A549 (cell line): ENCODE measurements at regions not wholly inside any gene's neighbourhood (a gene's known extent, or its start where the extent isn't known, plus 50 kb on each side); places are given as distances from the start of the nearest gene placed in this dataset.

Experiments
- CTCF ChIP-seq: fragments of >200 bp; sonication (Bioruptor Twin); formaldehyde crosslinking; IDR thresholded peaks from 3 replicates; pipeline ENCODE4 v1.5.1; 2016
- EP300 ChIP-seq, 2 experiments: fragments of >200 bp; sonication (Bioruptor Twin); formaldehyde crosslinking; IDR thresholded peaks; 2 replicates in 1 of 2; 3 replicates in 1 of 2; pipeline ENCODE4 v1.6.1; 2016 to 2017
- JUN ChIP-seq, 2 experiments: fragments of >200 bp; sonication (Bioruptor Twin); formaldehyde crosslinking; IDR thresholded peaks; 2 replicates in 1 of 2; 3 replicates in 1 of 2; pipeline ENCODE4 v1.6.1; 2016 to 2017
- KDM5A ChIP-seq: fragments of 200-600 bp; sonication (generic); IDR thresholded peaks from 2 replicates; pipeline ENCODE4 v1.6.1; 2016; ENCODE audit warnings: antibody characterized with exemption, mild to moderate bottlenecking
- MAZ ChIP-seq: fragments of 150-350 bp; IDR thresholded peaks from 2 replicates; pipeline ENCODE4 v1.6.1; 2014; ENCODE audit warnings: antibody characterized with exemption, low read depth, low read length, borderline replicate concordance
- RNF2 ChIP-seq: fragments of 200-600 bp; sonication (generic); IDR thresholded peaks from 2 replicates; pipeline ENCODE4 v1.6.1; 2016; ENCODE audit warnings: low read depth, mild to moderate bottlenecking, antibody characterized with exemption, moderate library complexity, borderline replicate concordance
- ZSCAN20 ChIP-seq: fragments of 250-450 bp; sonication (Bioruptor Pico); IDR thresholded peaks from 2 replicates; pipeline ENCODE4 v1.8.0; 2022; ENCODE audit warnings: mild to moderate bottlenecking, moderate library complexity

- TF ChIP-seq KDM5A (no peak), ZSCAN20 (CRISPR knock-in tag) (no peak), CTCF (no peak), MAZ (no peak), JUN (IDR thresholded peaks at IDR 0.05) (no peak), EP300 (IDR thresholded peaks at IDR 0.05) (no peak), RNF2 (no peak)
Measured at GRCh38 chr2:180614776-180615175, 365.6 kb upstream of the UBE2E3 start.
